Neural cell (in vitro differentiated cells): ENCODE measurements at regions not wholly inside any gene's neighbourhood (a gene's known extent, or its start where the extent isn't known, plus 50 kb on each side); places are given as distances from the start of the nearest gene placed in this dataset.

Experiments used
- H2AFZ ChIP-seq: fragments of 200-600, 300-800 bp; sonication (generic), shearing (Covaris generic); 2 replicates; pipeline ENCODE4 v1.6.0; 2014; ENCODE audit warnings: low read depth, mild to moderate bottlenecking, antibody characterized with exemption, low read length, moderate library complexity
- H3F3A ChIP-seq: fragments of 200-600 bp; shearing (Covaris generic); 2 replicates; pipeline ENCODE4 v1.6.1; 2016; ENCODE audit warnings: mild to moderate bottlenecking, moderate library complexity, mixed read lengths, antibody characterized with exemption, low read length; ENCODE audit not compliant: insufficient read depth, poor library complexity, severe bottlenecking
- H3K27ac ChIP-seq: fragments of 200-600, 300-800 bp; sonication (generic), shearing (Covaris generic); 2 replicates; pipeline ENCODE4 v1.5.1; 2014; ENCODE audit warnings: mild to moderate bottlenecking, low read length, moderate library complexity
- H3K27me3 ChIP-seq: fragments of 300-800, 200-600 bp; sonication (generic), shearing (Covaris generic); 2 replicates; pipeline ENCODE4 v1.6.0; 2014; ENCODE audit warnings: mild to moderate bottlenecking, low read depth, low read length, moderate library complexity; ENCODE audit not compliant: insufficient read depth
- H3K36me3 ChIP-seq: fragments of 300-800, 200-600 bp; sonication (generic), shearing (Covaris generic); 2 replicates; pipeline ENCODE4 v1.5.1; 2014; ENCODE audit warnings: mild to moderate bottlenecking, antibody characterized with exemption, low read length, moderate library complexity; ENCODE audit not compliant: insufficient read depth
- H3K4me2 ChIP-seq: fragments of 300-800, 200-600 bp; sonication (generic), shearing (Covaris generic); 2 replicates; pipeline ENCODE4 v1.6.0; 2014; ENCODE audit warnings: mild to moderate bottlenecking, low read length
- H3K4me3 ChIP-seq: fragments of 300-800, 200-600 bp; sonication (generic), shearing (Covaris generic); 2 replicates; pipeline ENCODE4 v1.5.1; 2014; ENCODE audit warnings: mild to moderate bottlenecking, low read length, moderate library complexity
- H3K79me2 ChIP-seq: fragments of 200-600 bp; shearing (Covaris generic); replicated peaks from 2 replicates; pipeline ENCODE4 v1.6.0; 2014; ENCODE audit warnings: mild to moderate bottlenecking, low read length, moderate library complexity; ENCODE audit not compliant: insufficient read depth
- H3K9ac ChIP-seq: fragments of 300-800, 200-600 bp; sonication (generic), shearing (Covaris generic); 2 replicates; pipeline ENCODE4 v1.6.1; 2016; ENCODE audit warnings: mild to moderate bottlenecking, low read length, mixed read lengths
- H3K9me2 ChIP-seq: fragments of 200-600 bp; shearing (Covaris generic); 2 replicates; pipeline ENCODE4 v1.6.1; 2016; ENCODE audit warnings: mild to moderate bottlenecking, low read length, mixed read lengths; ENCODE audit not compliant: insufficient read depth
- H3K9me3 ChIP-seq: fragments of 200-600, 300-800 bp; sonication (generic), shearing (Covaris generic); 2 replicates; pipeline ENCODE4 v1.6.1; 2016; ENCODE audit warnings: mild to moderate bottlenecking, mixed run types, low read length, moderate library complexity, mixed read lengths
- H4K20me1 ChIP-seq: fragments of 200-600 bp; shearing (Covaris generic); 2 replicates; pipeline ENCODE4 v1.6.1; 2016; ENCODE audit warnings: mild to moderate bottlenecking, mixed run types; ENCODE audit not compliant: insufficient read depth
- CTCF ChIP-seq: fragments of 450-650 bp; IDR thresholded peaks from 2 replicates; pipeline ENCODE4 v1.5.1; 2014; ENCODE audit warnings: antibody characterized with exemption, mild to moderate bottlenecking, moderate library complexity; ENCODE audit not compliant: poor library complexity, severe bottlenecking
- EP300 ChIP-seq: fragments of 450-650 bp; conservative IDR thresholded peaks from 2 replicates; pipeline ENCODE4 v1.6.1; 2014; ENCODE audit warnings: antibody characterized with exemption, mild to moderate bottlenecking, moderate library complexity; ENCODE audit not compliant: poor library complexity, severe bottlenecking
- EZH2 ChIP-seq: fragments of 200-600, 300-800 bp; shearing (Covaris generic), sonication (generic); IDR thresholded peaks from 2 replicates; pipeline ENCODE4 v1.6.1; 2014; ENCODE audit warnings: antibody characterized with exemption, low read length, borderline replicate concordance, mild to moderate bottlenecking; ENCODE audit not compliant: insufficient read depth, poor library complexity, severe bottlenecking
- MXI1 ChIP-seq: fragments of 450-650 bp; conservative IDR thresholded peaks from 2 replicates; pipeline ENCODE4 v1.6.1; 2014; ENCODE audit warnings: antibody characterized with exemption, mild to moderate bottlenecking; ENCODE audit not compliant: poor library complexity, severe bottlenecking
- POLR2AphosphoS5 ChIP-seq: IDR thresholded peaks from 2 replicates; pipeline ENCODE4 v1.6.1; 2012
- RAD21 ChIP-seq: fragments of 450-650 bp; conservative IDR thresholded peaks from 2 replicates; pipeline ENCODE4 v1.6.1; 2014; ENCODE audit warnings: antibody characterized with exemption, mild to moderate bottlenecking, moderate library complexity
- SMC3 ChIP-seq: fragments of 450-650 bp; conservative IDR thresholded peaks from 2 replicates; pipeline ENCODE4 v1.6.1; 2014; ENCODE audit warnings: antibody characterized with exemption, mild to moderate bottlenecking, moderate library complexity; ENCODE audit not compliant: poor library complexity
- TAF1 ChIP-seq: IDR thresholded peaks from 2 replicates; pipeline ENCODE4 v1.6.1; 2012; ENCODE audit warnings: low read depth
- TF ChIP-seq, protein P1 (sequence below): IDR thresholded peaks from 2 replicates; pipeline ENCODE4 v1.6.1; 2012; ENCODE audit warnings: borderline replicate concordance

GRCh38 chr5:28580616-28581015 lies 1542.2 kb upstream of the CDH9 start:
- Histone ChIP-seq H3K9me2 (no peaks in the 10 kb centered on the region), H4K20me1 (no peaks in the 10 kb centered on the region), H3K4me2 (no peak overlapping the region), H3F3A (no peaks in the 10 kb centered on the region), H3K36me3 (no peaks in the 10 kb centered on the region), H3K4me3 (no peak overlapping the region), H3K27me3 (no peaks in the 10 kb centered on the region), H2AFZ (no peak overlapping the region), H3K27ac (no peak overlapping the region), H3K79me2 (no peaks in the 10 kb centered on the region), H3K9me3 (no peaks in the 10 kb centered on the region), H3K9ac (no peak overlapping the region)
- TF ChIP-seq EP300, result no peak
- no peak for TF ChIP-seq POLR2AphosphoS5
- no peak for TF ChIP-seq EZH2
- no peak for TF ChIP-seq CTCF
- TF ChIP-seq, protein P1, sequence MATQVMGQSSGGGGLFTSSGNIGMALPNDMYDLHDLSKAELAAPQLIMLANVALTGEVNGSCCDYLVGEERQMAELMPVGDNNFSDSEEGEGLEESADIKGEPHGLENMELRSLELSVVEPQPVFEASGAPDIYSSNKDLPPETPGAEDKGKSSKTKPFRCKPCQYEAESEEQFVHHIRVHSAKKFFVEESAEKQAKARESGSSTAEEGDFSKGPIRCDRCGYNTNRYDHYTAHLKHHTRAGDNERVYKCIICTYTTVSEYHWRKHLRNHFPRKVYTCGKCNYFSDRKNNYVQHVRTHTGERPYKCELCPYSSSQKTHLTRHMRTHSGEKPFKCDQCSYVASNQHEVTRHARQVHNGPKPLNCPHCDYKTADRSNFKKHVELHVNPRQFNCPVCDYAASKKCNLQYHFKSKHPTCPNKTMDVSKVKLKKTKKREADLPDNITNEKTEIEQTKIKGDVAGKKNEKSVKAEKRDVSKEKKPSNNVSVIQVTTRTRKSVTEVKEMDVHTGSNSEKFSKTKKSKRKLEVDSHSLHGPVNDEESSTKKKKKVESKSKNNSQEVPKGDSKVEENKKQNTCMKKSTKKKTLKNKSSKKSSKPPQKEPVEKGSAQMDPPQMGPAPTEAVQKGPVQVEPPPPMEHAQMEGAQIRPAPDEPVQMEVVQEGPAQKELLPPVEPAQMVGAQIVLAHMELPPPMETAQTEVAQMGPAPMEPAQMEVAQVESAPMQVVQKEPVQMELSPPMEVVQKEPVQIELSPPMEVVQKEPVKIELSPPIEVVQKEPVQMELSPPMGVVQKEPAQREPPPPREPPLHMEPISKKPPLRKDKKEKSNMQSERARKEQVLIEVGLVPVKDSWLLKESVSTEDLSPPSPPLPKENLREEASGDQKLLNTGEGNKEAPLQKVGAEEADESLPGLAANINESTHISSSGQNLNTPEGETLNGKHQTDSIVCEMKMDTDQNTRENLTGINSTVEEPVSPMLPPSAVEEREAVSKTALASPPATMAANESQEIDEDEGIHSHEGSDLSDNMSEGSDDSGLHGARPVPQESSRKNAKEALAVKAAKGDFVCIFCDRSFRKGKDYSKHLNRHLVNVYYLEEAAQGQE, result no peak
- TF ChIP-seq RAD21, result no peak
- TF ChIP-seq MXI1, result no peak
- TF ChIP-seq SMC3, result no peak
- TF ChIP-seq TAF1, result no peak

DNA sequence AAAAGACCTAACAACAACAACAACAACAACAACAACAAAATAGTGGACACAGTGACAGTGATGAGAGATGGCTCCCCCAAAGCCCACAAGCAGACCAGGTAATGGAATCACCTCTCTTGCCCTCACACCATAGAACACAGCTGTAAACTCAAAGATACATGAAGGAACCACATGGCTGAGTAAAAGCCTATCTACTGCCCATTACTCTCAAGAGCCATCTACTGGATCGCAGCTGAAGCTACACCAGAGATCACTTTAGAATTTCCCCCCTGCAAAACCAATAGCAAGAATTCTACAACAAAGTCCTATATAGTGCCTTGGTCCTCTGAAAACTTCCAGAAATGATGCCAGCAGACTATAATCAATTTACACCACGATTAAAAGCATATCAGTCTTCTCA lies 1537.6 kb upstream of the CDH9 start:
- Histone ChIP-seq H3K27me3 (no peaks in the 10 kb centered on the region), H3K79me2 (no peaks in the 10 kb centered on the region), H3K4me2 (no peak overlapping the region), H3K9me3 (no peaks in the 10 kb centered on the region), H3K9ac (no peak overlapping the region), H3F3A (no peaks in the 10 kb centered on the region), H3K36me3 (no peaks in the 10 kb centered on the region), H3K4me3 (no peak overlapping the region), H4K20me1 (no peaks in the 10 kb centered on the region), H3K9me2 (no peaks in the 10 kb centered on the region), H3K27ac (no peak overlapping the region), H2AFZ (no peak overlapping the region)
- no peak for TF ChIP-seq CTCF
- no peak for TF ChIP-seq TAF1
- no peak for TF ChIP-seq POLR2AphosphoS5
- TF ChIP-seq SMC3, result no peak
